NCI-H1436 (cell line): ENCODE measurements at regions not wholly inside any gene's neighbourhood (a gene's known extent, or its start where the extent isn't known, plus 50 kb on each side); places are given as distances from the start of the nearest gene placed in this dataset.
"Not testable (repeated sequence)": the region's sequence is repeated elsewhere in the genome, so short reads cannot be mapped to it uniquely, and the experiment has no call there.

ENCODE experiments used
- DNase-seq: peaks from one replicate; lab custom pipeline; 2025; lab: John Stamatoyannopoulos, UW

- not testable (repeated sequence) for DNase-seq
These were observed 137.4 kb upstream of the PKP2 start for GRCh38 chr12:33033999-33034398.

- DNase-seq: no peak
These were observed 130.2 kb upstream of the PKP2 start for GRCh38 chr12:33026791-33027190.

- not testable (repeated sequence) for DNase-seq
These were observed 126.1 kb upstream of the PKP2 start for GRCh38 chr12:33022724-33023123.

- not testable (repeated sequence) for DNase-seq
These were observed 120.5 kb upstream of the PKP2 start for GRCh38 chr12:33017029-33017428.

- DNase-seq: no peak
These were observed 115.6 kb upstream of the PKP2 start for GRCh38 chr12:33012226-33012625.

GRCh38 chr12:33006106-33006505 lies 109.5 kb upstream of the PKP2 start:
- DNase-seq: no peak

- no peak for DNase-seq
These were observed 103.4 kb upstream of the PKP2 start for GRCh38 chr12:33000016-33000415.

- DNase-seq: peak; percentile 94
These were observed 100.9 kb upstream of the PKP2 start for GRCh38 chr12:32997471-32997870.

- no peak for DNase-seq
These were observed 99.0 kb upstream of the PKP2 start for GRCh38 chr12:32995623-32996022.

GRCh38 chr12:32993404-32993803 lies 96.8 kb upstream of the PKP2 start:
- no peak for DNase-seq

- DNase-seq: no peak
These were observed 93.1 kb upstream of the PKP2 start for GRCh38 chr12:32989705-32990104.

- no peak for DNase-seq
These were observed 92.4 kb upstream of the PKP2 start for GRCh38 chr12:32988982-32989381.

GRCh38 chr12:32987512-32987911 lies 90.9 kb upstream of the PKP2 start:
- peak; percentile 23 for DNase-seq

- peak; percentile 74 for DNase-seq
These were observed 87.4 kb upstream of the PKP2 start for GRCh38 chr12:32983968-32984367.

- no peak for DNase-seq
These were observed 86.8 kb upstream of the PKP2 start for GRCh38 chr12:32983332-32983731.

GRCh38 chr12:32981139-32981538 lies 84.6 kb upstream of the PKP2 start:
- no peak for DNase-seq

GRCh38 chr12:32975122-32975521 lies 78.5 kb upstream of the PKP2 start:
- DNase-seq: no peak

GRCh38 chr12:32970465-32971110 lies 74.0 kb upstream of the PKP2 start:
- DNase-seq: no peak

GRCh38 chr12:32964981-32965585 lies 68.5 kb upstream of the PKP2 start:
- DNase-seq: peak; percentile 72

- not testable (repeated sequence) for DNase-seq
These were observed 59.8 kb upstream of the PKP2 start for GRCh38 chr12:32956418-32956817.

- DNase-seq: no peak
These were observed 56.1 kb upstream of the PKP2 start for GRCh38 chr12:32952681-32953080.

GRCh38 chr12:32949815-32950214 lies 53.2 kb upstream of the PKP2 start:
- DNase-seq: no peak

GRCh38 chr12:32947206-32948067 lies 50.9 kb upstream of the PKP2 start:
- peak; percentile 65 for DNase-seq
